ENCODE measurements at regions not wholly inside any gene's neighbourhood (a gene's known extent, or its start where the extent isn't known, plus 50 kb on each side); places are given as distances from the start of the nearest gene placed in this dataset.

- TF ChIP-seq, protein P1, sequence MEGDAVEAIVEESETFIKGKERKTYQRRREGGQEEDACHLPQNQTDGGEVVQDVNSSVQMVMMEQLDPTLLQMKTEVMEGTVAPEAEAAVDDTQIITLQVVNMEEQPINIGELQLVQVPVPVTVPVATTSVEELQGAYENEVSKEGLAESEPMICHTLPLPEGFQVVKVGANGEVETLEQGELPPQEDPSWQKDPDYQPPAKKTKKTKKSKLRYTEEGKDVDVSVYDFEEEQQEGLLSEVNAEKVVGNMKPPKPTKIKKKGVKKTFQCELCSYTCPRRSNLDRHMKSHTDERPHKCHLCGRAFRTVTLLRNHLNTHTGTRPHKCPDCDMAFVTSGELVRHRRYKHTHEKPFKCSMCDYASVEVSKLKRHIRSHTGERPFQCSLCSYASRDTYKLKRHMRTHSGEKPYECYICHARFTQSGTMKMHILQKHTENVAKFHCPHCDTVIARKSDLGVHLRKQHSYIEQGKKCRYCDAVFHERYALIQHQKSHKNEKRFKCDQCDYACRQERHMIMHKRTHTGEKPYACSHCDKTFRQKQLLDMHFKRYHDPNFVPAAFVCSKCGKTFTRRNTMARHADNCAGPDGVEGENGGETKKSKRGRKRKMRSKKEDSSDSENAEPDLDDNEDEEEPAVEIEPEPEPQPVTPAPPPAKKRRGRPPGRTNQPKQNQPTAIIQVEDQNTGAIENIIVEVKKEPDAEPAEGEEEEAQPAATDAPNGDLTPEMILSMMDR (IDR thresholded peaks at IDR 0.05) = no peak
- TF ChIP-seq POLR2A (IDR thresholded peaks at IDR 0.05) (no peak), POLR2AphosphoS5 (IDR thresholded peaks at IDR 0.05) (no peak), EP300 (IDR thresholded peaks at IDR 0.05) (no peak)
These were observed 347.9 kb downstream of the FGF9 start for GRCh38 chr13:22018836-22019210.
